SK-N-MC (cell line): ENCODE measurements at regions not wholly inside any gene's neighbourhood (a gene's known extent, or its start where the extent isn't known, plus 50 kb on each side); places are given as distances from the start of the nearest gene placed in this dataset.

Experiments used
- EZH2 ChIP-seq: fragments of 200-600 bp; sonication (generic); IDR thresholded peaks from one replicate; pipeline ENCODE4 v1.6.1; 2017; ENCODE audit warnings: antibody characterized with exemption
- FOXP2 ChIP-seq: optimal IDR thresholded peaks from 2 replicates; pipeline ENCODE3; 2011; ENCODE audit warnings: mild to moderate bottlenecking, moderate library complexity; ENCODE audit not compliant: insufficient read depth; ENCODE audit errors: extremely low read length, control extremely low read depth
- POLR2AphosphoS5 ChIP-seq: IDR thresholded peaks from 2 replicates; pipeline ENCODE4 v1.6.1; 2012; ENCODE audit warnings: mild to moderate bottlenecking, low read depth, low read length, borderline replicate concordance

DNA sequence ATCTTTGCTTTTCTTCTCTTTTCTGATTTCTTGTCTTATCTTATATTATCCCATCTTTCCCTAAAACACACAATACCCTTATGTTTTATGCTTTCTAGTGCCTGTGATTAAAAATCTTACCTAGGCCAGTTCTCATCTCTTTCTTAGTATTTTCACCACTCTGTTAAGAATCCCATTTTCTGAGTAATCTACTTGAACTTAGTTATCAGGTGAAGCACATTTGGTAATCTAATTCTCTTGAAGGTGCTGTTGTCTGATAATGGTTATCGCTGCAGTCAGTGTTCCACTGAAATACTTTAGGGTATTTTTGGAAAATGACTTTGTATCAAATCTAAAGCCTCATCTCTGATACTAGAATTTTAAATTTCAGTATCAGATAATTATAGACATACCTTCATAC, 192.5 kb upstream of the MAN1A1 start:
- TF ChIP-seq POLR2AphosphoS5, result no peak
- TF ChIP-seq EZH2, result no peak
- TF ChIP-seq FOXP2, result no peak
